WTC11 (cell line): ENCODE measurements at regions not wholly inside any gene's neighbourhood (a gene's known extent, or its start where the extent isn't known, plus 50 kb on each side); places are given as distances from the start of the nearest gene placed in this dataset.

Source experiments
- ATAC-seq: fragments of 200-7000 bp; cut with Tn5 transposase; 2 replicates; pipeline ENCODE4 v1.10.0; 2021; ENCODE audit warnings: mild to moderate bottlenecking, moderate library complexity
- CTCF ChIA-PET: fragments of 300-600 bp; sonication (Branson Sonifier 250); formaldehyde crosslinking; loops from one replicate; lab custom pipeline; 2021; ENCODE audit warnings: antibody characterized with exemption; lab: Charles Lee
- POLR2A ChIA-PET: fragments of 350-600 bp; sonication (Branson Sonifier 250); formaldehyde crosslinking; loops from one replicate; lab custom pipeline; 2021; ENCODE audit warnings: antibody characterized with exemption; lab: Charles Lee
- DNase-seq: peaks from one replicate; pipeline ENCODE4 v3.0.0; 2021; ENCODE audit warnings: low spot score
- H3K27ac Mint-ChIP-seq: 2 replicates; pipeline ENCODE4 v1.8.0; 2021; ENCODE audit warnings: mixed read lengths
- H3K27me3 Mint-ChIP-seq: 2 replicates; pipeline ENCODE4 v1.8.0; 2021; ENCODE audit warnings: low read depth, mild to moderate bottlenecking, moderate library complexity, mixed read lengths
- H3K36me3 Mint-ChIP-seq: 2 replicates; pipeline ENCODE4 v1.8.0; 2021; ENCODE audit warnings: mixed read lengths
- H3K4me1 Mint-ChIP-seq: 2 replicates; pipeline ENCODE4 v1.8.0; 2022; ENCODE audit warnings: mixed read lengths
- H3K4me3 Mint-ChIP-seq: 2 replicates; pipeline ENCODE4 v1.8.0; 2021; ENCODE audit warnings: mild to moderate bottlenecking, moderate library complexity, mixed read lengths
- H3K9me3 Mint-ChIP-seq: 2 replicates; pipeline ENCODE4 v1.8.0; 2021; ENCODE audit warnings: mixed read lengths
- ELF4 ChIP-seq: sonication (generic); formaldehyde crosslinking; IDR thresholded peaks from 2 replicates; pipeline ENCODE4 v1.8.1; 2022; ENCODE audit warnings: low read depth, mild to moderate bottlenecking, moderate library complexity, missing genetic modification reagents
- EMX1 ChIP-seq: fragments of 250-450 bp; sonication (Bioruptor Pico); IDR thresholded peaks from 2 replicates; pipeline ENCODE4 v1.8.0; 2021; ENCODE audit warnings: mild to moderate bottlenecking
- FOXK1 ChIP-seq: sonication (generic); formaldehyde crosslinking; IDR thresholded peaks from 2 replicates; pipeline ENCODE4 v1.8.0; 2022; ENCODE audit warnings: mild to moderate bottlenecking, moderate library complexity, missing genetic modification reagents
- FOXP1 ChIP-seq: sonication (generic); formaldehyde crosslinking; IDR thresholded peaks from 2 replicates; pipeline ENCODE4 v1.8.0; 2022; ENCODE audit warnings: missing genetic modification reagents, mild to moderate bottlenecking, moderate library complexity, borderline replicate concordance
- IRF2 ChIP-seq: sonication (generic); formaldehyde crosslinking; IDR thresholded peaks from 2 replicates; pipeline ENCODE4 v1.8.0; 2022; ENCODE audit warnings: low read depth, missing genetic modification reagents, borderline replicate concordance
- NFATC4 ChIP-seq: fragments of 250-450 bp; sonication (Bioruptor Pico); IDR thresholded peaks from 2 replicates; pipeline ENCODE4 v1.9.0; 2021; ENCODE audit warnings: mild to moderate bottlenecking
- NFYB ChIP-seq: sonication (generic); formaldehyde crosslinking; conservative IDR thresholded peaks from 2 replicates; pipeline ENCODE4 v1.8.0; 2022; ENCODE audit warnings: low read depth, missing genetic modification reagents
- NR2C2 ChIP-seq: sonication (generic); formaldehyde crosslinking; IDR thresholded peaks from 2 replicates; pipeline ENCODE4 v1.8.0; 2022; ENCODE audit warnings: mild to moderate bottlenecking, missing genetic modification reagents
- TEAD1 ChIP-seq: sonication (generic); formaldehyde crosslinking; IDR thresholded peaks from 2 replicates; pipeline ENCODE4 v1.8.0; 2022; ENCODE audit warnings: mild to moderate bottlenecking, missing genetic modification reagents
- TP53 ChIP-seq: sonication (generic); formaldehyde crosslinking; IDR thresholded peaks from 2 replicates; pipeline ENCODE4 v1.8.1; 2023; ENCODE audit warnings: mild to moderate bottlenecking, missing genetic modification reagents
- ZBTB21 ChIP-seq: sonication (generic); formaldehyde crosslinking; IDR thresholded peaks from 2 replicates; pipeline ENCODE4 v1.8.1; 2023; ENCODE audit warnings: mild to moderate bottlenecking, missing genetic modification reagents, borderline replicate concordance
- ZNF232 ChIP-seq: sonication (generic); formaldehyde crosslinking; IDR thresholded peaks from 2 replicates; pipeline ENCODE4 v1.8.0; 2022; ENCODE audit warnings: mild to moderate bottlenecking, missing genetic modification reagents
- ZNF263 ChIP-seq: sonication (generic); formaldehyde crosslinking; IDR thresholded peaks from 2 replicates; pipeline ENCODE4 v1.8.1; 2022; ENCODE audit warnings: low read depth, mild to moderate bottlenecking, moderate library complexity, missing genetic modification reagents
- ZNF396 ChIP-seq: fragments of 250-450 bp; sonication (Bioruptor Pico); IDR thresholded peaks from 2 replicates; pipeline ENCODE4 v1.8.0; 2021; ENCODE audit warnings: mild to moderate bottlenecking, moderate library complexity, borderline replicate concordance
- ZNF671 ChIP-seq: fragments of 250-450 bp; sonication (Bioruptor Pico); IDR thresholded peaks from 2 replicates; pipeline ENCODE4 v1.8.0; 2021; ENCODE audit warnings: mild to moderate bottlenecking
- TF ChIP-seq, protein P1 (sequence below): sonication (generic); formaldehyde crosslinking; IDR thresholded peaks from 2 replicates; pipeline ENCODE4 v1.8.0; 2022; ENCODE audit warnings: mild to moderate bottlenecking, missing genetic modification reagents
- TF ChIP-seq, protein P2 (sequence below): sonication (generic); formaldehyde crosslinking; IDR thresholded peaks from 2 replicates; pipeline ENCODE4 v1.8.1; 2023; ENCODE audit warnings: mild to moderate bottlenecking, missing genetic modification reagents, borderline replicate concordance
- TF ChIP-seq, protein P3 (sequence below): sonication (generic); formaldehyde crosslinking; IDR thresholded peaks from 2 replicates; pipeline ENCODE4 v1.8.0; 2022; ENCODE audit warnings: mild to moderate bottlenecking, missing genetic modification reagents
- TF ChIP-seq, protein P4 (sequence below): sonication (generic); formaldehyde crosslinking; IDR thresholded peaks from 2 replicates; pipeline ENCODE4 v1.8.1; 2022; ENCODE audit warnings: low read depth, mild to moderate bottlenecking, moderate library complexity, missing genetic modification reagents, borderline replicate concordance
- TF ChIP-seq, protein P5 (sequence below): sonication (generic); formaldehyde crosslinking; IDR thresholded peaks from 2 replicates; pipeline ENCODE4 v1.8.0; 2022; ENCODE audit warnings: mild to moderate bottlenecking, missing genetic modification reagents
- TF ChIP-seq, protein P6 (sequence below): sonication (generic); formaldehyde crosslinking; IDR thresholded peaks from 2 replicates; pipeline ENCODE4 v1.8.1; 2022; ENCODE audit warnings: missing genetic modification reagents, borderline replicate concordance
- TF ChIP-seq, protein P7 (sequence below): sonication (generic); formaldehyde crosslinking; IDR thresholded peaks from 2 replicates; pipeline ENCODE4 v1.8.1; 2023; ENCODE audit warnings: mild to moderate bottlenecking, moderate library complexity, missing genetic modification reagents

DNA sequence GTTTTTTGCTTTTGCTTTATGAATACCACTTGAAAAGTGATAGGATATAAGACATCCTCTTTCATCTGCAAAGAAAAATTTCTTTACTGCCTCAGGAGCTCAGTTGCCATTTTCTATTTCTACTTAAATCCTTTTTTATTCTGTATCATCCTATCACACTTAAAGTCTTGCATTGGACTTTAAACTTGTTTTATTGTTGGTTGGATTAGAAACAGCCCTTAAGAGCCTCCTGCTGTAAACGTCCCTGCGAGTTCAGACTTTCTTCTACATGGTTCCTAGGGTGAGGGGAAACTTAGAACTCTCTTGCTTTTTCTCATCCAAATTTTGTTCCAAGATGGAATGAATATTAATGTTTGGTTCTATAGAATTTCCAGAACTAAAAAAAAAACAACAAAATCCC lies 234.3 kb downstream of the JRKL start:
- no peak overlapping the region for H3K27ac Mint-ChIP-seq
- CTCF ChIA-PET, result no interaction called here
- H3K9me3 Mint-ChIP-seq, result peaks cover 32% of the 10 kb centered on the region
- H3K27me3 Mint-ChIP-seq, result no peaks in the 10 kb centered on the region
- POLR2A ChIA-PET, result no interaction called here
- TF ChIP-seq TEAD1 (CRISPR knock-in tag), result no peak
- TF ChIP-seq ELF4 (CRISPR knock-in tag), result no peak
- no peak for TF ChIP-seq TP53
- no peak for TF ChIP-seq ZNF232
- no peak for TF ChIP-seq ZNF263 (CRISPR knock-in tag)
- TF ChIP-seq EMX1 (CRISPR knock-in tag), result no peak
- TF ChIP-seq, protein P1, sequence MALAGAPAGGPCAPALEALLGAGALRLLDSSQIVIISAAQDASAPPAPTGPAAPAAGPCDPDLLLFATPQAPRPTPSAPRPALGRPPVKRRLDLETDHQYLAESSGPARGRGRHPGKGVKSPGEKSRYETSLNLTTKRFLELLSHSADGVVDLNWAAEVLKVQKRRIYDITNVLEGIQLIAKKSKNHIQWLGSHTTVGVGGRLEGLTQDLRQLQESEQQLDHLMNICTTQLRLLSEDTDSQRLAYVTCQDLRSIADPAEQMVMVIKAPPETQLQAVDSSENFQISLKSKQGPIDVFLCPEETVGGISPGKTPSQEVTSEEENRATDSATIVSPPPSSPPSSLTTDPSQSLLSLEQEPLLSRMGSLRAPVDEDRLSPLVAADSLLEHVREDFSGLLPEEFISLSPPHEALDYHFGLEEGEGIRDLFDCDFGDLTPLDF (CRISPR knock-in tag), result no peak
- TF ChIP-seq, protein P2, sequence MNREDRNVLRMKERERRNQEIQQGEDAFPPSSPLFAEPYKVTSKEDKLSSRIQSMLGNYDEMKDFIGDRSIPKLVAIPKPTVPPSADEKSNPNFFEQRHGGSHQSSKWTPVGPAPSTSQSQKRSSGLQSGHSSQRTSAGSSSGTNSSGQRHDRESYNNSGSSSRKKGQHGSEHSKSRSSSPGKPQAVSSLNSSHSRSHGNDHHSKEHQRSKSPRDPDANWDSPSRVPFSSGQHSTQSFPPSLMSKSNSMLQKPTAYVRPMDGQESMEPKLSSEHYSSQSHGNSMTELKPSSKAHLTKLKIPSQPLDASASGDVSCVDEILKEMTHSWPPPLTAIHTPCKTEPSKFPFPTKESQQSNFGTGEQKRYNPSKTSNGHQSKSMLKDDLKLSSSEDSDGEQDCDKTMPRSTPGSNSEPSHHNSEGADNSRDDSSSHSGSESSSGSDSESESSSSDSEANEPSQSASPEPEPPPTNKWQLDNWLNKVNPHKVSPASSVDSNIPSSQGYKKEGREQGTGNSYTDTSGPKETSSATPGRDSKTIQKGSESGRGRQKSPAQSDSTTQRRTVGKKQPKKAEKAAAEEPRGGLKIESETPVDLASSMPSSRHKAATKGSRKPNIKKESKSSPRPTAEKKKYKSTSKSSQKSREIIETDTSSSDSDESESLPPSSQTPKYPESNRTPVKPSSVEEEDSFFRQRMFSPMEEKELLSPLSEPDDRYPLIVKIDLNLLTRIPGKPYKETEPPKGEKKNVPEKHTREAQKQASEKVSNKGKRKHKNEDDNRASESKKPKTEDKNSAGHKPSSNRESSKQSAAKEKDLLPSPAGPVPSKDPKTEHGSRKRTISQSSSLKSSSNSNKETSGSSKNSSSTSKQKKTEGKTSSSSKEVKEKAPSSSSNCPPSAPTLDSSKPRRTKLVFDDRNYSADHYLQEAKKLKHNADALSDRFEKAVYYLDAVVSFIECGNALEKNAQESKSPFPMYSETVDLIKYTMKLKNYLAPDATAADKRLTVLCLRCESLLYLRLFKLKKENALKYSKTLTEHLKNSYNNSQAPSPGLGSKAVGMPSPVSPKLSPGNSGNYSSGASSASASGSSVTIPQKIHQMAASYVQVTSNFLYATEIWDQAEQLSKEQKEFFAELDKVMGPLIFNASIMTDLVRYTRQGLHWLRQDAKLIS (CRISPR knock-in tag), result no peak
- TF ChIP-seq, protein P3, sequence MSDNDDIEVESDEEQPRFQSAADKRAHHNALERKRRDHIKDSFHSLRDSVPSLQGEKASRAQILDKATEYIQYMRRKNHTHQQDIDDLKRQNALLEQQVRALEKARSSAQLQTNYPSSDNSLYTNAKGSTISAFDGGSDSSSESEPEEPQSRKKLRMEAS, result no peak
- no peak for TF ChIP-seq ZBTB21 (CRISPR knock-in tag)
- TF ChIP-seq, protein P4, sequence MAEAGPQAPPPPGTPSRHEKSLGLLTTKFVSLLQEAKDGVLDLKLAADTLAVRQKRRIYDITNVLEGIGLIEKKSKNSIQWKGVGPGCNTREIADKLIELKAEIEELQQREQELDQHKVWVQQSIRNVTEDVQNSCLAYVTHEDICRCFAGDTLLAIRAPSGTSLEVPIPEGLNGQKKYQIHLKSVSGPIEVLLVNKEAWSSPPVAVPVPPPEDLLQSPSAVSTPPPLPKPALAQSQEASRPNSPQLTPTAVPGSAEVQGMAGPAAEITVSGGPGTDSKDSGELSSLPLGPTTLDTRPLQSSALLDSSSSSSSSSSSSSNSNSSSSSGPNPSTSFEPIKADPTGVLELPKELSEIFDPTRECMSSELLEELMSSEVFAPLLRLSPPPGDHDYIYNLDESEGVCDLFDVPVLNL (CRISPR knock-in tag), result no peak
- no peak for TF ChIP-seq NFATC4 (CRISPR knock-in tag)
- TF ChIP-seq NFYB (CRISPR knock-in tag), result no peak
- no peak for TF ChIP-seq NR2C2
- no peak for TF ChIP-seq FOXK1 (CRISPR knock-in tag)
- TF ChIP-seq, protein P5, sequence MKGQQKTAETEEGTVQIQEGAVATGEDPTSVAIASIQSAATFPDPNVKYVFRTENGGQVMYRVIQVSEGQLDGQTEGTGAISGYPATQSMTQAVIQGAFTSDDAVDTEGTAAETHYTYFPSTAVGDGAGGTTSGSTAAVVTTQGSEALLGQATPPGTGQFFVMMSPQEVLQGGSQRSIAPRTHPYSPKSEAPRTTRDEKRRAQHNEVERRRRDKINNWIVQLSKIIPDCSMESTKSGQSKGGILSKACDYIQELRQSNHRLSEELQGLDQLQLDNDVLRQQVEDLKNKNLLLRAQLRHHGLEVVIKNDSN (CRISPR knock-in tag), result no peak
- no peak for TF ChIP-seq IRF2
- TF ChIP-seq ZNF396 (CRISPR knock-in tag), result no peak
- DNase-seq (no peak), ATAC-seq (no peak)
- H3K4me3 Mint-ChIP-seq, result no peak overlapping the region
- no peaks in the 10 kb centered on the region for H3K4me1 Mint-ChIP-seq
- H3K36me3 Mint-ChIP-seq, result peaks cover 30% of the 10 kb centered on the region

DNA sequence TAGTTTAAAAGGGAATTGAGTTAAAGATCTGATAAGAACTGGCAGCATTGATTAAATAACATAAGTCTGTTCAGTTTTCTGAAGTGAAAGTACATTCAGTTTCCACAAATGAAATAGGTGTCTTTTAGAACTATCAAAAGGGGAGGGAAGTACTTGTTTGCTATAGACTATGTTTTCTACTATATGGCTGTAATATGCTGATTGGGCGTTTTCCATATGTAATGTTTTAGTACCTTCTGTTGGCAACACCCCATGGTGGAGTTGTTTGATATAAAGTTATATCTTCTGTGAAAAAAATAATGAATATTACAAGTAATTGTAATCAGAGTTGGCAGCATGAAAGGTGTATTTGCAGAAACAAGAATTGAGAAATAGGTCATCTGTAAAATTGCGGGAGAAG lies 237.6 kb downstream of the JRKL start:
- DNase-seq, result no peak
- no peak overlapping the region for H3K4me3 Mint-ChIP-seq
- ChIA-PET CTCF (interaction anchor here (0.6 kb wide), 1 partner anchor 57 kb away, joined by 4 read pairs; no protein-coding TSS in a partner anchor), POLR2A (no interaction called here)
- H3K27me3 Mint-ChIP-seq, result peaks cover 3% of the 10 kb centered on the region; the same call in 1 of the 2 replicates
- no peak for ATAC-seq
- peaks cover 4% of the 10 kb centered on the region; the same call in 1 of the 2 replicates for H3K4me1 Mint-ChIP-seq
- no peak overlapping the region for H3K27ac Mint-ChIP-seq
- peaks cover 49% of the 10 kb centered on the region for H3K9me3 Mint-ChIP-seq
- H3K36me3 Mint-ChIP-seq, result peaks cover 30% of the 10 kb centered on the region
- TF ChIP-seq ZNF671 (CRISPR knock-in tag) (no peak), NR2C2 (no peak), FOXP1 (CRISPR knock-in tag) (no peak)
- TF ChIP-seq, protein P6, sequence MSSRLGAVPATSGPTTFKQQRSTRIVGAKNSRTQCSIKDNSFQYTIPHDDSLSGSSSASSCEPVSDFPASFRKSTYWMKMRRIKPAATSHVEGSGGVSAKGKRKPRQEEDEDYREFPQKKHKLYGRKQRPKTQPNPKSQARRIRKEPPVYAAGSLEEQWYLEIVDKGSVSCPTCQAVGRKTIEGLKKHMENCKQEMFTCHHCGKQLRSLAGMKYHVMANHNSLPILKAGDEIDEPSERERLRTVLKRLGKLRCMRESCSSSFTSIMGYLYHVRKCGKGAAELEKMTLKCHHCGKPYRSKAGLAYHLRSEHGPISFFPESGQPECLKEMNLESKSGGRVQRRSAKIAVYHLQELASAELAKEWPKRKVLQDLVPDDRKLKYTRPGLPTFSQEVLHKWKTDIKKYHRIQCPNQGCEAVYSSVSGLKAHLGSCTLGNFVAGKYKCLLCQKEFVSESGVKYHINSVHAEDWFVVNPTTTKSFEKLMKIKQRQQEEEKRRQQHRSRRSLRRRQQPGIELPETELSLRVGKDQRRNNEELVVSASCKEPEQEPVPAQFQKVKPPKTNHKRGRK (CRISPR knock-in tag), result no peak
- TF ChIP-seq, protein P1 (CRISPR knock-in tag), result no peak
- TF ChIP-seq, protein P7, sequence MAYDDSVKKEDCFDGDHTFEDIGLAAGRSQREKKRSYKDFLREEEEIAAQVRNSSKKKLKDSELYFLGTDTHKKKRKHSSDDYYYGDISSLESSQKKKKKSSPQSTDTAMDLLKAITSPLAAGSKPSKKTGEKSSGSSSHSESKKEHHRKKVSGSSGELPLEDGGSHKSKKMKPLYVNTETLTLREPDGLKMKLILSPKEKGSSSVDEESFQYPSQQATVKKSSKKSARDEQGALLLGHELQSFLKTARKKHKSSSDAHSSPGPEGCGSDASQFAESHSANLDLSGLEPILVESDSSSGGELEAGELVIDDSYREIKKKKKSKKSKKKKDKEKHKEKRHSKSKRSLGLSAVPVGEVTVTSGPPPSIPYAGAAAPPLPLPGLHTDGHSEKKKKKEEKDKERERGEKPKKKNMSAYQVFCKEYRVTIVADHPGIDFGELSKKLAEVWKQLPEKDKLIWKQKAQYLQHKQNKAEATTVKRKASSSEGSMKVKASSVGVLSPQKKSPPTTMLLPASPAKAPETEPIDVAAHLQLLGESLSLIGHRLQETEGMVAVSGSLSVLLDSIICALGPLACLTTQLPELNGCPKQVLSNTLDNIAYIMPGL (CRISPR knock-in tag), result no peak
